B cell (primary cell): ENCODE measurements at regions not wholly inside any gene's neighbourhood (a gene's known extent, or its start where the extent isn't known, plus 50 kb on each side); places are given as distances from the start of the nearest gene placed in this dataset.

Experiments used
- CTCF ChIP-seq: fragments of 200-600 bp; IDR thresholded peaks from one replicate; pipeline ENCODE4 v1.8.0; 2022; ENCODE audit warnings: antibody characterized with exemption, mild to moderate bottlenecking
- EZH2 ChIP-seq: IDR thresholded peaks from 2 replicates; pipeline ENCODE4 v1.6.1; 2012; ENCODE audit warnings: borderline replicate concordance, low read depth, mild to moderate bottlenecking, moderate library complexity, low read length; ENCODE audit not compliant: insufficient read depth, poor library complexity, severe bottlenecking

GRCh38 chr15:68526784-68527183 lies 52.0 kb upstream of the CORO2B start:
- TF ChIP-seq EZH2 (no peak), CTCF (no peak)
